ENCODE measurements at regions not wholly inside any gene's neighbourhood (a gene's known extent, or its start where the extent isn't known, plus 50 kb on each side); places are given as distances from the start of the nearest gene placed in this dataset.

DNA sequence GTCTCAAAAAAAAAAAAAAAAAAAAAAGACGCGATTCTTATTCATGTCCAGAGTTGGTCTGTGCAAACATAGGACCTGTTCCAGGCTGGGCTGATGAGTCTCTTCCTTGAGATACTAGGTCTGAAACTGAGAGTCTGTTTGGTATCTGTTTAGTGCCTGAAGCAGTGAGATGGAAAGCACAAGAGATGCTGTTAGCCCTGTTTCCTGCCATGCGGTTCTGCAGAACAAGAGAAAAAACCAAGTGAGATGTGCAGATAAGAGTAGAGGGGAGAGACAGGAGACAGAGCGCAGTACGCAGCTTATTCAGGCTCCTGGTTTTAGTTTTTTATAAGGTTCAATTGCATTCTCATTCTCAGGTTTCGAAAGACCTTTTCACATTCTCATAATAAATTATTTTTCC lies 85.8 kb upstream of the PRKCQ start:
- Histone ChIP-seq H3K36me3 (ENCODE audit: control insufficient read depth in 2 of 2, insufficient read depth in 2 of 2, low read length in 1 of 2) (no peaks in the 10 kb centered on the region), H3K4me3 (ENCODE audit: low read depth in 1 of 2, low read length in 2 of 2) (no peak overlapping the region), H3K4me1 (ENCODE audit: control insufficient read depth in 2 of 2, insufficient read depth in 2 of 2, low read length in 1 of 2) (no peaks in the 10 kb centered on the region), H3K27ac (ENCODE audit: low read depth in 2 of 2, low read length in 1 of 2) (no peak overlapping the region), H3K9me3 (ENCODE audit: control insufficient read depth in 2 of 2, insufficient read depth in 1 of 2, low read depth in 1 of 2, low read length in 1 of 2) (no peaks in the 10 kb centered on the region), H3K27me3 (ENCODE audit: control insufficient read depth in 1 of 2, insufficient read depth in 2 of 2, low read length in 2 of 2) (no peaks in the 10 kb centered on the region)
- 50 to 60% methylated on average over 6 of the region's 6 CpGs for WGBS, 2 donors

GRCh38 chr10:6660460-6660859 lies 80.4 kb upstream of the PRKCQ start:
- H3K4me3 ChIP-seq (ENCODE audit: low read depth in 1 of 2, low read length in 2 of 2): no peak overlapping the region
- WGBS, 2 donors: 91 to 93% methylated on average over 2 of the region's 2 CpGs
- no peak overlapping the region for H3K27ac ChIP-seq (ENCODE audit: low read depth in 2 of 2, low read length in 1 of 2)
- H3K36me3 ChIP-seq (ENCODE audit: control insufficient read depth in 2 of 2, insufficient read depth in 2 of 2, low read length in 1 of 2): no peaks in the 10 kb centered on the region
- no peaks in the 10 kb centered on the region for H3K27me3 ChIP-seq (ENCODE audit: control insufficient read depth in 1 of 2, insufficient read depth in 2 of 2, low read length in 2 of 2)
- H3K9me3 ChIP-seq (ENCODE audit: control insufficient read depth in 2 of 2, insufficient read depth in 1 of 2, low read depth in 1 of 2, low read length in 1 of 2): no peaks in the 10 kb centered on the region
- no peaks in the 10 kb centered on the region for H3K4me1 ChIP-seq (ENCODE audit: control insufficient read depth in 2 of 2, insufficient read depth in 2 of 2, low read length in 1 of 2)

- Histone ChIP-seq H3K36me3 (ENCODE audit: control insufficient read depth in 2 of 2, insufficient read depth in 2 of 2, low read length in 1 of 2) (no peaks in the 10 kb centered on the region), H3K27me3 (ENCODE audit: control insufficient read depth in 1 of 2, insufficient read depth in 2 of 2, low read length in 2 of 2) (no peaks in the 10 kb centered on the region), H3K9me3 (ENCODE audit: control insufficient read depth in 2 of 2, insufficient read depth in 1 of 2, low read depth in 1 of 2, low read length in 1 of 2) (no peaks in the 10 kb centered on the region), H3K4me1 (ENCODE audit: control insufficient read depth in 2 of 2, insufficient read depth in 2 of 2, low read length in 1 of 2) (no peaks in the 10 kb centered on the region), H3K27ac (ENCODE audit: low read depth in 2 of 2, low read length in 1 of 2) (no peak overlapping the region), H3K4me3 (ENCODE audit: low read depth in 1 of 2, low read length in 2 of 2) (no peak overlapping the region)
These were observed 79.4 kb upstream of the PRKCQ start for GRCh38 chr10:6659451-6659850.

GRCh38 chr10:6657669-6658068 lies 77.6 kb upstream of the PRKCQ start:
- Histone ChIP-seq H3K27me3 (ENCODE audit: control insufficient read depth in 1 of 2, insufficient read depth in 2 of 2, low read length in 2 of 2) (no peaks in the 10 kb centered on the region), H3K4me1 (ENCODE audit: control insufficient read depth in 2 of 2, insufficient read depth in 2 of 2, low read length in 1 of 2) (no peaks in the 10 kb centered on the region), H3K4me3 (ENCODE audit: low read depth in 1 of 2, low read length in 2 of 2) (no peak overlapping the region), H3K36me3 (ENCODE audit: control insufficient read depth in 2 of 2, insufficient read depth in 2 of 2, low read length in 1 of 2) (no peaks in the 10 kb centered on the region), H3K9me3 (ENCODE audit: control insufficient read depth in 2 of 2, insufficient read depth in 1 of 2, low read depth in 1 of 2, low read length in 1 of 2) (no peaks in the 10 kb centered on the region), H3K27ac (ENCODE audit: low read depth in 2 of 2, low read length in 1 of 2) (no peak overlapping the region)
- 89 to 97% methylated on average over 1 of the region's 1 CpG for whole genome bisulfite sequencing, 2 donors

DNA sequence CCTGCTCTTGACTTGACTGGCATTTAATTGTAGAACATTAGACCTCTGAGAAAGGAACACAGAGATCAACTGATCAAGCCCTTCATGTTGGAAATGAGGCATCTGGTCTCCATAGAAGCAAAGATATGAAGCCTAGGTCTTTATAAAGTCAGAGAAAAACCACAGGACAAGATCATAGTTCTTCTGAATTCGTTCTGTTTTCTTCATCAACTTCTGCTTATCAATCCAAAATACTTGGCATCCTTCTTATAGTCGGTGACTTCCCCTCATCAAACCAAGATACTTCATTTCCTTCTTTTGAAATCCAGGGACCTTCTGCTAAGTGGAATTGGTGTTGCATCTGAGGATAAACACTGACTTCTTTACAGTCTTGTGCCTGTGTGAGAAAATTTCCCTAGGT lies 77.1 kb upstream of the PRKCQ start:
- Histone ChIP-seq H3K27ac (ENCODE audit: low read depth in 2 of 2, low read length in 1 of 2) (no peak overlapping the region), H3K27me3 (ENCODE audit: control insufficient read depth in 1 of 2, insufficient read depth in 2 of 2, low read length in 2 of 2) (no peaks in the 10 kb centered on the region)

DNA sequence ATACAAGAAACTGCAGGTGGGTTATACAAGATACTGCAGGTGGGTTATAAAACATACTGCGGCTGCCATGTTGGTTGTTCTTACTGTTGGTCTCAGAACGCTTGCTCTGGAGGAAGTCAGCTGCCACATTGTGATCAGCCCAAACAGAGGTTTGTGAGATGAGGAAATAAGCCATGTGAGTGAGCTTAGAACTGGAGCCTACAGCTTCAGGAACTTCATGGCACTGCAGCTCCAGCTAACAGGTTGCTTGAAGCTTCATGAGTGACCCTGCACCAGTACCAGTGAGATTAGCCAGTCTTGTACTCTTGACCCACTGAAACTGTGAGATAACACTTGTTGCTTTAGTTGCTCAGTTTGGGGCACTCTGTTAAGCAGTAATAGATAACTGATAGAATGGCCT lies 74.5 kb upstream of the PRKCQ start:
- no peak overlapping the region for H3K4me3 ChIP-seq (ENCODE audit: low read depth in 1 of 2, low read length in 2 of 2)
- H3K4me1 ChIP-seq (ENCODE audit: control insufficient read depth in 2 of 2, insufficient read depth in 2 of 2, low read length in 1 of 2): no peaks in the 10 kb centered on the region
- no peak overlapping the region for H3K27ac ChIP-seq (ENCODE audit: low read depth in 2 of 2, low read length in 1 of 2)
- H3K36me3 ChIP-seq (ENCODE audit: control insufficient read depth in 2 of 2, insufficient read depth in 2 of 2, low read length in 1 of 2): no peaks in the 10 kb centered on the region
- H3K27me3 ChIP-seq (ENCODE audit: control insufficient read depth in 1 of 2, insufficient read depth in 2 of 2, low read length in 2 of 2): no peaks in the 10 kb centered on the region
- H3K9me3 ChIP-seq (ENCODE audit: control insufficient read depth in 2 of 2, insufficient read depth in 1 of 2, low read depth in 1 of 2, low read length in 1 of 2): no peaks in the 10 kb centered on the region
- WGBS, 2 donors: 85 to 88% methylated on average over 2 of the region's 2 CpGs

More for the DNA sequence above, 77.1 kb upstream of the PRKCQ start:
- H3K36me3 ChIP-seq (ENCODE audit: control insufficient read depth in 2 of 2, insufficient read depth in 2 of 2, low read length in 1 of 2): no peaks in the 10 kb centered on the region
- no peaks in the 10 kb centered on the region for H3K9me3 ChIP-seq (ENCODE audit: control insufficient read depth in 2 of 2, insufficient read depth in 1 of 2, low read depth in 1 of 2, low read length in 1 of 2)
- 60 to 64% methylated on average over 2 of the region's 2 CpGs for WGBS, 2 donors
- H3K4me3 ChIP-seq (ENCODE audit: low read depth in 1 of 2, low read length in 2 of 2): no peak overlapping the region
- no peaks in the 10 kb centered on the region for H3K4me1 ChIP-seq (ENCODE audit: control insufficient read depth in 2 of 2, insufficient read depth in 2 of 2, low read length in 1 of 2)

GRCh38 chr10:6650586-6650985 lies 70.5 kb upstream of the PRKCQ start:
- Histone ChIP-seq H3K4me3 (ENCODE audit: low read depth in 1 of 2, low read length in 2 of 2) (no peak overlapping the region), H3K4me1 (ENCODE audit: control insufficient read depth in 2 of 2, insufficient read depth in 2 of 2, low read length in 1 of 2) (no peaks in the 10 kb centered on the region), H3K27ac (ENCODE audit: low read depth in 2 of 2, low read length in 1 of 2) (no peak overlapping the region), H3K27me3 (ENCODE audit: control insufficient read depth in 1 of 2, insufficient read depth in 2 of 2, low read length in 2 of 2) (no peaks in the 10 kb centered on the region), H3K36me3 (ENCODE audit: control insufficient read depth in 2 of 2, insufficient read depth in 2 of 2, low read length in 1 of 2) (no peaks in the 10 kb centered on the region), H3K9me3 (ENCODE audit: control insufficient read depth in 2 of 2, insufficient read depth in 1 of 2, low read depth in 1 of 2, low read length in 1 of 2) (no peaks in the 10 kb centered on the region)
- WGBS, 2 donors: 85 to 91% methylated on average over 6 of the region's 6 CpGs

- 80 to 81% methylated on average over 6 of the region's 6 CpGs for WGBS, 2 donors
These were observed 69.8 kb upstream of the PRKCQ start for GRCh38 chr10:6649903-6650302.

GRCh38 chr10:6648894-6649720 lies 69.0 kb upstream of the PRKCQ start:
- Histone ChIP-seq H3K4me3 (ENCODE audit: low read depth in 1 of 2, low read length in 2 of 2) (no peak overlapping the region), H3K9me3 (ENCODE audit: control insufficient read depth in 2 of 2, insufficient read depth in 1 of 2, low read depth in 1 of 2, low read length in 1 of 2) (no peaks in the 10 kb centered on the region), H3K27me3 (ENCODE audit: control insufficient read depth in 1 of 2, insufficient read depth in 2 of 2, low read length in 2 of 2) (no peaks in the 10 kb centered on the region), H3K27ac (ENCODE audit: low read depth in 2 of 2, low read length in 1 of 2) (no peak overlapping the region), H3K4me1 (ENCODE audit: control insufficient read depth in 2 of 2, insufficient read depth in 2 of 2, low read length in 1 of 2) (no peaks in the 10 kb centered on the region), H3K36me3 (ENCODE audit: control insufficient read depth in 2 of 2, insufficient read depth in 2 of 2, low read length in 1 of 2) (no peaks in the 10 kb centered on the region)
- 55 to 59% methylated on average over 8 of the region's 8 CpGs for WGBS, 2 donors

More at GRCh38 chr10:6649903-6650302, 69.8 kb upstream of the PRKCQ start:
- Histone ChIP-seq H3K36me3 (ENCODE audit: control insufficient read depth in 2 of 2, insufficient read depth in 2 of 2, low read length in 1 of 2) (no peaks in the 10 kb centered on the region), H3K9me3 (ENCODE audit: control insufficient read depth in 2 of 2, insufficient read depth in 1 of 2, low read depth in 1 of 2, low read length in 1 of 2) (no peaks in the 10 kb centered on the region), H3K4me3 (ENCODE audit: low read depth in 1 of 2, low read length in 2 of 2) (no peak overlapping the region), H3K27ac (ENCODE audit: low read depth in 2 of 2, low read length in 1 of 2) (no peak overlapping the region), H3K4me1 (ENCODE audit: control insufficient read depth in 2 of 2, insufficient read depth in 2 of 2, low read length in 1 of 2) (no peaks in the 10 kb centered on the region), H3K27me3 (ENCODE audit: control insufficient read depth in 1 of 2, insufficient read depth in 2 of 2, low read length in 2 of 2) (no peaks in the 10 kb centered on the region)

DNA sequence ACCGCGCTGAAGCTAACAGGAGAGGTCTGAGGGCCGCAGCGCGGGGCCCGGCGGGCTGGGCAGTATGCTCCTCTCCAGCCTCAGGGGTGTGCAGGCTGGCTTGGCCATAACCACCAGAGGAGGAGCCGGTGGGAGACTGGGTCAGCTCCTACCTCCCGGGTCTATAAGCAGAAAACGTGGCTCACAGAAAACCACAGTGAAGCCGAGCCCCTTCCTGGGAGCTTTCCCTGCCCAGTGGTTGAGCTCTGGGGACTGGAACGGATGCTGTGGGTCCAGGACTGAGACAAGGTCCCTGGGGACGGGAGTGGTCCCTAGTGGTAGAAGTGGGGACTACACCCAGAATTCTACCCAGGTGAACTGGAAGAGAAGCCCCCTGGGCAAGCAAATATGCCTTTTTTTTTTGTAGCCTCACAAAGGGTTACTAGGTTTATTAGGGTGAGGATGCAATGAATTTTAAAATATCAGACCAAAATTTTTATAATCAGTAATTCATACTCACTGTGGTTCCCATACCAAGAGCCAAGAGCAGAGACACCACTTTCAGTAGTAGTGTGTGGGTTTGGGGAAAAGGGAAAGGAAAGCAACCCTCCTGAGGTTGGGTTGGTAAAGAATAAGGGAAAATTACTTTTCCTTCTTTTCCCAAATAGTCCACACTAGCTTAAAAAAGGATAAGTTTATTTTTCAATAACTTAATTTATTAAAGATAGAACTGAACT lies 67.9 kb upstream of the PRKCQ start:
- Histone ChIP-seq H3K4me3 (ENCODE audit: low read depth in 1 of 2, low read length in 2 of 2) (no peak overlapping the region), H3K27me3 (ENCODE audit: control insufficient read depth in 1 of 2, insufficient read depth in 2 of 2, low read length in 2 of 2) (no peaks in the 10 kb centered on the region), H3K36me3 (ENCODE audit: control insufficient read depth in 2 of 2, insufficient read depth in 2 of 2, low read length in 1 of 2) (no peaks in the 10 kb centered on the region), H3K27ac (ENCODE audit: low read depth in 2 of 2, low read length in 1 of 2) (no peak overlapping the region), H3K4me1 (ENCODE audit: control insufficient read depth in 2 of 2, insufficient read depth in 2 of 2, low read length in 1 of 2) (no peaks in the 10 kb centered on the region), H3K9me3 (ENCODE audit: control insufficient read depth in 2 of 2, insufficient read depth in 1 of 2, low read depth in 1 of 2, low read length in 1 of 2) (no peaks in the 10 kb centered on the region)
- WGBS, 2 donors: 44 to 51% methylated on average over 13 of the region's 13 CpGs

Data from esophagus (tissue), 2 donors.